ENCODE measurements at regions not wholly inside any gene's neighbourhood (a gene's known extent, or its start where the extent isn't known, plus 50 kb on each side); places are given as distances from the start of the nearest gene placed in this dataset.

- DNase-seq (ENCODE audit: low spot score), result no peak
These were observed 447.6 kb upstream of the ZMIZ1 start for GRCh38 chr10:78620985-78621799.

- DNase-seq (ENCODE audit: low spot score), result no peak
These were observed 445.1 kb upstream of the ZMIZ1 start for GRCh38 chr10:78623578-78624215.

- DNase-seq (ENCODE audit: low spot score), result no peak
These were observed 444.0 kb upstream of the ZMIZ1 start for GRCh38 chr10:78624791-78625190.

GRCh38 chr10:78626471-78626870 lies 442.3 kb upstream of the ZMIZ1 start:
- peak; percentile 90 for DNase-seq (ENCODE audit: low spot score)

GRCh38 chr10:78627254-78627795 lies 441.4 kb upstream of the ZMIZ1 start:
- peak; percentile 85 for DNase-seq (ENCODE audit: low spot score)

- DNase-seq (ENCODE audit: low spot score), result no peak
These were observed 439.8 kb upstream of the ZMIZ1 start for GRCh38 chr10:78628976-78629375.

- no peak for DNase-seq (ENCODE audit: low spot score)
These were observed 439.0 kb upstream of the ZMIZ1 start for GRCh38 chr10:78629773-78630172.

GRCh38 chr10:78630944-78631838 lies 437.6 kb upstream of the ZMIZ1 start:
- peak; percentile 46 for DNase-seq (ENCODE audit: low spot score)

- DNase-seq (ENCODE audit: low spot score), result peak; percentile 44
These were observed 434.4 kb upstream of the ZMIZ1 start for GRCh38 chr10:78634389-78634815.

GRCh38 chr10:78634835-78635234 lies 433.9 kb upstream of the ZMIZ1 start:
- DNase-seq (ENCODE audit: low spot score), result no peak

- DNase-seq (ENCODE audit: low spot score), result no peak
These were observed 429.1 kb upstream of the ZMIZ1 start for GRCh38 chr10:78639629-78640028.

GRCh38 chr10:78640796-78641636 lies 427.8 kb upstream of the ZMIZ1 start:
- no peak for DNase-seq (ENCODE audit: low spot score)

- no peak for DNase-seq (ENCODE audit: low spot score)
These were observed 427.1 kb upstream of the ZMIZ1 start for GRCh38 chr10:78641693-78642092.

- no peak for DNase-seq (ENCODE audit: low spot score)
These were observed 426.4 kb upstream of the ZMIZ1 start for GRCh38 chr10:78642269-78642816.

- no peak for DNase-seq (ENCODE audit: low spot score)
These were observed 425.3 kb upstream of the ZMIZ1 start for GRCh38 chr10:78643513-78643912.

GRCh38 chr10:78644550-78644949 lies 424.2 kb upstream of the ZMIZ1 start:
- DNase-seq (ENCODE audit: low spot score), result no peak

GRCh38 chr10:78645169-78645686 lies 423.5 kb upstream of the ZMIZ1 start:
- no peak for DNase-seq (ENCODE audit: low spot score)

- no peak for DNase-seq (ENCODE audit: low spot score)
These were observed 422.8 kb upstream of the ZMIZ1 start for GRCh38 chr10:78645975-78646374.

- no peak for DNase-seq (ENCODE audit: low spot score)
These were observed 420.4 kb upstream of the ZMIZ1 start for GRCh38 chr10:78648256-78648860.

- DNase-seq (ENCODE audit: low spot score), result no peak
These were observed 419.3 kb upstream of the ZMIZ1 start for GRCh38 chr10:78649429-78649828.
